ENCODE measurements at regions not wholly inside any gene's neighbourhood (a gene's known extent, or its start where the extent isn't known, plus 50 kb on each side); places are given as distances from the start of the nearest gene placed in this dataset.

GRCh38 chr22:49037701-49038245 lies 789.9 kb downstream of the BRD1 start:
- Histone ChIP-seq H3K4me1 (no peaks in the 10 kb centered on the region), H3K36me3 (no peaks in the 10 kb centered on the region), H3K27me3 (peaks cover 0 to 19% of the 10 kb centered on the region in 2 donors), H3K27ac (no peak overlapping the region), H3K9me3 (no peaks in the 10 kb centered on the region), H3K4me3 (no peak overlapping the region)
- no peak for ATAC-seq
- intact Hi-C loops (cut with DNase I) = no loop called here
- DNase-seq = no peak
- TF ChIP-seq CTCF (IDR thresholded peaks at IDR 0.05) = no peak

- no peaks in the 10 kb centered on the region for H3K36me3 ChIP-seq
- no peak overlapping the region for H3K4me3 ChIP-seq
- H3K4me1 ChIP-seq = no peaks in the 10 kb centered on the region
- intact Hi-C loops (cut with DNase I) = no loop called here
- DNase-seq (no peak), ATAC-seq (no peak)
- TF ChIP-seq CTCF (IDR thresholded peaks at IDR 0.05) = no peak
- H3K9me3 ChIP-seq = no peaks in the 10 kb centered on the region
- peaks cover 0 to 31% of the 10 kb centered on the region in 2 donors for H3K27me3 ChIP-seq
- H3K27ac ChIP-seq = no peak overlapping the region
Measured at GRCh38 chr22:49036513-49036912, 791.2 kb downstream of the BRD1 start.

DNA sequence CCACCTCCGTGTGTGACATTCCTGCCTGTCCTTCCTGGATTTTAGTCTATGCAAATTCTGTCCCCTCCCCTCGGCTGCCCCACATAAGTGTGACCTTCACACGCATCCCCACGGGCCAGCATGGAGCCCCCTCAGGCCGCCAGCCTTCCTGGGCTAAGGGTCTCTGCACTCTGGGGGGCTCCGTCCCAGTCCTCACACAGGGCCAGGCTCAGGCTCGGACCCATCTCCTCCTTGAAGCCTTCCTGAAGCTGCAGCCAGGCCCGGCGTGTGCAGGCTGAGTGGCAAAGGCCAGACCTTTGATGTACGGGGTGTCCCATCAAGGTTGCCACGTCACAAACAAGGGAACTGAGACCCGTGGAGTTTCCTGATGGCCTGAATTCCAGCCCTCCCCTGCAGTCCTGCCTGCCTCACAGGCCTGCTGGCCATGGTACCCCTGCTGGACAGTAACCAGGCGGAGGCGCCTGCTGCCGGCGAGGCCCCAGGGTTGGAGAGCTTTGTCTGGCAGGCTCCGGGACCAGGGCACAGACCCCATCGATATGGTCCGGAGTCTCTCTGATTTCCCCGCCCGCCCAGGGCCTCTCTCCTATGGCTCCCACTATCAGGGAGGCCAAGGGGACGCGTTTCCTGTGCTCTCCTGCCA lies 791.7 kb downstream of the BRD1 start:
- DNase-seq = no peak
- Histone ChIP-seq H3K27me3 (peaks cover 0 to 30% of the 10 kb centered on the region in 2 donors), H3K4me3 (no peak overlapping the region), H3K4me1 (no peaks in the 10 kb centered on the region), H3K27ac (no peak overlapping the region), H3K36me3 (no peaks in the 10 kb centered on the region), H3K9me3 (no peaks in the 10 kb centered on the region)
- no peak for TF ChIP-seq CTCF (IDR thresholded peaks at IDR 0.05)
- no peak for ATAC-seq
- intact Hi-C loops (cut with DNase I) = no loop called here

DNA sequence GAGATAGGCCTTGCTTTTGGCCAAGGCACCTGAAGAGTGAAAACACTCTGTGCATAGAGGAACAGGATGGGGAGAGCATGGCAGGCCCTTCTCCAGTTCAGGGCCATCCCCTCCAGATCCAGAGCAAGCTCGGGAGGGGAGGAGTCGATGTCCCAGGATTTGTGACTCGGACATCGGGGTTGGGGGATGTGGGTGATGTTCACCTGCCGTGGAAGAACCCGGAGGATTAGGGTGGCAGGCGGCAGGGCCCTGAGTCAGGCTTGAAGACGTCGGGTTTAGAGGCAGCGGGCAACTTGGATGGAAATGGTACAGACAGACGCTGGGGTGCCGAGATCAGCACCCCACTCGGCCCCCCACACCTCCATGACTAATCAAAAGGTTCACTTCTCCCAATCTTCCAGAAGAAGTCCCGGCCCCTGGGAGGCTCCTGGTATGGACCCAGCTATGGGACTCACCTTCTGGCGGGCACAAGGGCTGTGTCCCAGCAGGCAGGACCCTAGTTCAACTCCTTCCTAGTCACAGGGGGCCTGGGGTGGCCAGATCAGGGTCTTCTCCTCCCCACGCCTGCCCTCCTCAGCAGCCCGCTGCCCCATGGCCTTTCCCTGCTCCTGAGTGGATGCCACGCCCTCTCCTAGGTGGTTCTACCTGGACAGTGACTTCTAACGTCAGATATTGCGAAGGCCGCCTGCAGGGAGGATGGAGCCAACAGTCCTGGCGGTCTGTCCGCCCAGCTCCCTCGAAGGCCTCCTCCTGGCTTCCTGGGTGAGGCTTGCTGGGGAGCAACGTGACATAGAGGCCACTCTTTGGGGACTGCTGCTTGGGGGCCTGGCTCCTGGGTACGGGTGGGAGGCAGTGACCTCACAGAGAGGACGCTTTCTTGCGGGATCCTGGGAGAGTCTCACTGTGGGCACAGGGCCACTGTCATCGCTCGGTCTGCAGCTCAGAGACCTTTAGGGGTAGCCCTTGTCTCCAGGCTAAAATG lies 792.5 kb downstream of the BRD1 start:
- no peak for DNase-seq
- H3K27ac ChIP-seq = no peak overlapping the region
- H3K9me3 ChIP-seq = no peaks in the 10 kb centered on the region
- no peak overlapping the region for H3K4me3 ChIP-seq
- TF ChIP-seq CTCF (IDR thresholded peaks at IDR 0.05) = no peak
- no peaks in the 10 kb centered on the region for H3K36me3 ChIP-seq
- H3K27me3 ChIP-seq = peaks cover 0 to 29% of the 10 kb centered on the region in 2 donors
- no peak for ATAC-seq
- intact Hi-C loops (cut with DNase I) = no loop called here
- H3K4me1 ChIP-seq = no peaks in the 10 kb centered on the region

DNA sequence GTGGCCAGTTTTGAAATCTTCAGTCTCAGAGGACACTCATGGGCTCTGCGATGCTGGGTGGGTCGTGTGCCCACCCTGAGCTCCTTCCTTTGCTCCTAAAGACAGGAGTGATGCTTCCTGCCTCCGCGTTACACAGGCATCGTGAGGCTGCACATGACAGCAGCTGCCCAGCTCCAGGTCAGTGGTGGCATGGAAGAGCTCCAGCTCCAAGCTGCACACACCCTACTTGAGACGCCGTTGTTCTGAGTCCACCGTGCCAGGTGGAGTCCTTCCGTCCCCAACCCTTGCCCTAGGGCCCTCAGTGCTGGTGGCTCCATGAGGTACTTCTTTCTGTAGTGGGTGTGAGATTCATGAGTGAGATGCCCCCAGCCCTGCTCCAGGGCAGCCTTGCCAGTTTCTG lies 794.1 kb downstream of the BRD1 start:
- no peak for ATAC-seq
- H3K4me3 ChIP-seq = no peak overlapping the region
- H3K36me3 ChIP-seq = no peaks in the 10 kb centered on the region
- TF ChIP-seq CTCF (IDR thresholded peaks at IDR 0.05) = no peak
- H3K27ac ChIP-seq = no peak overlapping the region
- no peaks in the 10 kb centered on the region for H3K4me1 ChIP-seq
- intact Hi-C loops (cut with DNase I) = no loop called here
- no peaks in the 10 kb centered on the region for H3K9me3 ChIP-seq
- peaks cover 0 to 29% of the 10 kb centered on the region in 2 donors for H3K27me3 ChIP-seq
- DNase-seq = no peak

Data from left lung (tissue), 4 donors.